A204.1 (cell line): ENCODE measurements at regions not wholly inside any gene's neighbourhood (a gene's known extent, or its start where the extent isn't known, plus 50 kb on each side); places are given as distances from the start of the nearest gene placed in this dataset.
"Not testable (repeated sequence)": the region's sequence is repeated elsewhere in the genome, so short reads cannot be mapped to it uniquely, and the experiment has no call there.

Source experiments
- FAIRE-seq: peaks from 2 replicates; lab custom pipeline; 2012; peaks lifted over from hg19 to GRCh38; lab: Jason Lieb, UNC

DNA sequence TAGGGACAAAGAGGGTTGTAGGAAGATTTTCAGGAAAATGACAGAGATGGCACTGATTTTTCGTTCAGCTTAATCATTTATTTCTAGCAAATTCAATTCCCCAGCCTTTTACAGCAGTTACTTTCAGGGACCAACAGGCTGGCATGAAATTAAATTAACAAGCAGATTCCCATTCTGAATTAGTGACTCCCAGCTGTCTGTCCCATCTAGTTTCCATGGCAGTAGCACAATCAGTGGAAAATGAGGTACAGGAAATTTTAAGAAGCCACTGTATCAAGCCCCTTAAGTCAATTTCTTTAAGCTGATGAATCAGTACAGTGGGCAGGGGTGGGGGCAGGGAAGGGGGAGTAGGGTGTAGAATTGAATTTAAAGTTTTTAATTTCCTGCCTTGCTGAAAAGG lies 121.1 kb upstream of the TEX13C start:
- no peak for FAIRE-seq

DNA sequence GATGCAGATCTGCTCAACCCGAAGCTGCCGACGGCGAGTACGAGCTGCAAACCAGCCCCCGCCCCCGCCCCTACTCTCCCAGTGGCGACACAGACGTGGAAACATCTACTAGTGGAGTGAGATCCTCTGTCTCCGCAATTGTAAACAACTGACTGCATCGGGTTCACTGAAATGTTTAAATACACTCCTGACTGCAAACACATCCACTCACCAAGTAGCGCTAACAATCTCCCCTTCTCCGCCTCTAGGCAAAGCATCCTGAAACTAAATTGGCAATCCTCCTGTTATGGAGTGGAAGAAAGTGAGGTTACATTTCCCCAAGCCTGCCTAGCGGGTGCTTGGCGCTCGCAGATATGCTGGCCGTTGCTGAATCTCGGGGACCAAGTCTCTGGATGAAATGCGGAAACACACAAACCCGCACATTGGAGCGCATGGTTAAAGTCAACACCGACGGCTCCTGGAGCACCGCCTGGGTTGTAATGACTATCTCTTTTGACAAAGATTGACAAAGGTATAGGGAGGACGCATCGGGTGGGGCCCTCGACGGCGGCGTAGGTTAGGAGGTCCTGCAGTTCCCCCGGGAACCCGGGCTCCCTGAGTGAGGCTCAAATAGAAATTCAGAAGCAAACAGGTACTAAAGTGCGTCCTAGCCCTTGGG lies 117.0 kb upstream of the TEX13C start:
- no peak for FAIRE-seq

DNA sequence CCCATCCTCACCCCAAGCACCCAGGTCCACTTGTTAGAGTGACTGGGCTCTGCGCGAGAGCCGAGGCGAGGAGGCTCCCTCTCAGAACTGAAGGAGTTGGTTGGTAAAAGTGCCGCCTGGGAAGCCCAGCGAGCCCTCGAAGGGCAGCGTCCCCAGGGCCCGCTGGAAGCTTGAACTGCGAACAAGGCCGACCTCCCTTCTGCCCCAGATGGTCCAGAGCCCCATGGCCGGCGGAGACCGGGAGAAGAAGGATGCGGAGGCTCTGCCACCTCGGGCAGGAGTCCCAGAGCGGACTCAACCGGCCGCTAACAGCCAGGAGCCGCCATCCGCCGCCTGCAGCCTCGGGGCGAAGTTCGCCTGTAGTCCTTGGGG lies 116.3 kb upstream of the TEX13C start:
- no peak for FAIRE-seq

DNA sequence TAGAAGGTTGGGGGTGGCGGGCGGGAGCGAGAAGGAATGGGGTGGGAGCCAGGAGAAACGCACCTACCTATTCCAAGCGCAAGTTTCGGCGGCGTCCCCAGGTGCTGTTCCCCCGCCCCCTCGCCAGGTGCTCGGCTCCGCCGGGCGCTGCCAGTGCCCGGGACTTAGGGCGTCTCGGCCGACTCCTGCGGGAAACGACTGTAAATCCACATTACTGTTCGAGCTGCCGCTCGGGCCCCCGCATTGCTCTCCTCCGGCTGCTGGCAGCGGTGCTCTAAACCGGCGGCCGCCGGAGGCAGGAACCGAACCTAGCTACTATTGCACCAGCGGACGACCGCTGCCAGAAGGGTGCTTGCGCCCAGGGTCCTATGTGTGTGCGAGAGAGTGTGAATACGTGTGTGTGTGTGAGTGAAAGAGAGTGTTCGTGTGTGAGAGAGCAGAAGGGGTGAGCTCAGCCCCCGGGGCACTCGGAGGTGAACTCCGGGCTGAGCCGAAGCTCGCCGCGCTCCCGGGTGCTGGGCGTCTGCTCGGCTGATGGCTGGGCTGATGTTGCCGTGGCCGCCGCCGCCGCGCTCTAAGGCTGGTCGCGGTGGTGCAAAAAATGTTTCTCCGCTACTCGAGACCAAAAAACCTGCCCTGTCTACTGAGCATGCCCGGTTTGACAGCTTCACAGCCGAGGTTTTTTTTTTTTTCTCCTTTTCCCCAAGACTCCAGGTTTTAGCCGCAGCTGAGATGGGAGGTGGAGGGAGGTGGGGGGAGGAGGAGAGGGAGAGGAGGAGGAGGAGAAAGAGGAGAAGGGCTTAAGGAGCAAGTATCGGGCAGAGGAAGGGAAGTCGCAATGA lies 115.7 kb upstream of the TEX13C start:
- no peak for FAIRE-seq

DNA sequence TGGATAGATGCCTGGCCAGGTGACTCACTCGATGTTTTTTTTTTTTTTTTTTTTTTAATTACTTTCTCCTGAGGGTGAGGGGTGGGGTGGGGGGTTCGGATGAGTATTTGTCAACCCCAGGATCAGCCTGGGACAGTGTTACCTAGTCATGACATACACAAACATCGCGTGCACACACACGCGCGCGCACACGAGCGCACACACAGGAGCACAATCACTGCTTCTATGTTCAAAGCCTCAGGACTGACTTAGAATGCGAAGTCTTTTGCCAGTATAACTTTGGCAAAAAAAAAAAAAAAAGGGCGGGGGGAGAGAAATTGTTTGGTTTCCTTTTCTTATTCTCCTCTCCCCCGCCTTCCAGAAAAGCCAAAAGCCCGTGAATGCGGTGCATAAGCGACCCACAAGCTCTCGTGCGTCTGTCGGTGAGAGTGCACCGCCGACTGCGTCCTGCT lies 115.0 kb upstream of the TEX13C start:
- no peak for FAIRE-seq

DNA sequence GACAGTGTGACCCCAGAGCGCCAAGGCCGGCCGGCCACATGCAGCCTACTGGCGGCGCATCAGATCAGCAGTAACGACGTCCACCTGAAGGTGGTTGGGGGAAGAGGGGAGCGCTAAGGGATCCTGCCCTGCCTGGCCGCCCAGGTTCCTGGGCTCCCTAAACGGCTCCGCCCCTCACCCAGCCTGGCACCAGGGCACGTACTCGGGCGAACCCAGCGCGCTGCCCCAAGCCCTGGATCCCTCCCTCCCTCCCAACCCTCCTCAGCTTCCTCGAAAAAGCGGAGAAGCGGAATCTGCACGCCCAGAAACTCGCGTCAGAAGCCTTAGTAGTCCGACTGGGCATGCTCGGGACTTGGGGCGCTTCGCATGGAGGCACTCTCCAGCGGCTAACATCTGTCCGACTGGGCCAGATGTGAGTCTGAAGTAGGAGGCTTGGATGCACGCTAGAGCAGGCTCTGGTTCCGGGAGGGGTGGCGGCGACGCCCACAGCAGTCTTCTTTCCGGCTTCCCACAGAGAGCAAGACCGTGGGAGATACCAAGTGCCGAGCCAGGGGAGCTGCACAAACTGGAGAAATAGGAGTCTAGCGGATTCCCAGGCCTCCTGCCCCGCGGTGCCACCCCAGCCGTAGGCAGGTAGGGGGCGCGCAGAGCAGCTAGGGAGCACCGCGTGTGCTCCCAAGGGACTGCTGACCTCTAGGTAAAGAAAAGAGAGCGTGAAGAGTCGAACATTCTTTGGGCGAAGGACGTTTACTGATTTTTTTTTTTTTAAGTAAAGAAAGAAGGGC lies 114.3 kb upstream of the TEX13C start:
- no peak for FAIRE-seq

DNA sequence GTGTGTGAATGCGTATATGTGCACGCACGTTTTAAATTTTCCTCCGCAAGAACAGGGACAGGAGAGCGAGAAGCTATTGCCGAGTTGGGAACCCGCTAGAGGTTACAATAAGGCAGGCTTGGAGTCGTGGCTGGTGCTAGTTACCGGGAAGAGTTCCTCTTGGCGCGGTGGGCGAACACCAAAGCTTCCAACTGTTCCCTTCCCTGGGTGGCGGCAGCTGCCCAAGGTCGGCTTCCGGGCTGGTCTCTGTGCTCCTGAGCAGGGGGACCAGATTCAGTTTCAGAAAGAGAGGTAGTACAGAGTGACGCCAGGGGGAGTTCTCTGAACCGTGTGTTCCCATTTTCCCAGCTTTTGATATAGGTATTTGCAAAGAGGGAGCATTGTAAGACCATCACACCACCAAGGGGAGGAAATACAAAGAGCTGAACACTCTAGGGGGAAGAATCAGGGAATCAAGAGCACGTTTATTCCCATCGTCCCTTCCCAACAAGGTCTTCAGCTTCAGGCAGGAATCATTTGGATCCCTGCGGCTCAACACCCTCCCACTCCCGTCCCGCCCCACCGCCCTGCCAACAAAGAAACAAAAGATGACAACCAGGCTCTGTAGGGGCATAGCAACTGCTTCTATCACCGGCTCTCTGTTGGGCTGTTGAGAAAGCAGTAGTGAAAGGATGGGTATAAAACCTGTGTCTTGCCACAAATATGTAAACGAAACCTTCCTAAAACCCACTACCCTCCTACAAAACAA lies 113.6 kb upstream of the TEX13C start:
- FAIRE-seq = no peak

DNA sequence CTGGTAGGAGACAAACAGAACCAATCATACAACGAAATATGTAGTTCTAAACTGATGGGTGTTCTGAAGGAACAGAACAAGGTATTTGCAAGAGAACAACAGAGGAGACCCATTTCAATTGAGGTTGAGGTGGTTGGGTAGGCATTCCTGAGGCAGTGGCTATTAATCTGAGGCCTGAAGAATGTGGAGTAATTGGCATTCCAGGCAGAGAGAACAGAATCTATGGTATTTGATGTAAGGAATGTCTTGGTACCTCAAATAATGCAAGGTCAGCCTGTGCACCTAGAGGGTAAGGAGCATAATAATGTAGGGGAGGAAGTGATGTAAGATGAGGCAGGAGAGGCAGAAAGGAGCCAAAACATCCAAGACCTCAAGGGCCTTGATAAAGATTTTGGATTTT lies 109.5 kb upstream of the TEX13C start:
- FAIRE-seq = no peak

DNA sequence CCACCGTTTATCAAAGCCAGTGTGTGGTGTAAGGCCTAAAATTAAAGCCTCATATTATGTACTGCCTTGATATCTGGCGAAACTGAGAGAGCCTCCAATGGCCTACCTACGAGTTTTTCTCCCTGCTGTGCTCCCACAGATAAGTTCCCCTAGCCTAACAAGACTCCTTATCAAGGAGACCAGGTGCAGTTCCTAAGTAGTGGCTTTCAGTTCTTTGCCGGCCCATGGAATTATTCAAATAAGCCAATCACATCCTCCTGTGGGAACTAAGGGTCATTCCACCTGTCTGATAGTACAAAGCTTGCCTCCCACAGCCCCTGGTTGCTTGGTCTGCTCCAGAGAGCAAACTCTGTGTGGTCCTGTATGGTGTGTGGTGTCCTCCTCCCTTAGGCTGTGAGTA lies 99.8 kb upstream of the TEX13C start:
- no peak for FAIRE-seq

DNA sequence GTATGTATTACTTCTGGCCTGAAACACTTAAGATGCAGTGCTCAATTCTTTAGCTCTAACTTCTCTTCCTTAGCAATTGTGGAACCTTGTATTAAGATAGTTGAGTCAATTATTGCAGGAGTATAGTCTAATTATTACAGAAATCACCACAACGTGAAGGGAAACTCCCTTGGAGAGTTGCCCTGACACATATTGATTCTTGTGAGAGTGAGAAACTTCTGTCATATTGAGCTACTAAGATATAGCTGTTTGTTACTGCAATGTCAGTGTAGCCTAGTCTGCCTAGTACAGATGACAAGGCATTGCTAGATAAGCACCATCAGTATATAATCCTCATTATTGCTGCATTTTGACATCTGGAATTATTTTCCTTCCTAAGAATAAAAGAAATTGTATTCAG lies 82.7 kb upstream of the TEX13C start:
- no peak for FAIRE-seq

DNA sequence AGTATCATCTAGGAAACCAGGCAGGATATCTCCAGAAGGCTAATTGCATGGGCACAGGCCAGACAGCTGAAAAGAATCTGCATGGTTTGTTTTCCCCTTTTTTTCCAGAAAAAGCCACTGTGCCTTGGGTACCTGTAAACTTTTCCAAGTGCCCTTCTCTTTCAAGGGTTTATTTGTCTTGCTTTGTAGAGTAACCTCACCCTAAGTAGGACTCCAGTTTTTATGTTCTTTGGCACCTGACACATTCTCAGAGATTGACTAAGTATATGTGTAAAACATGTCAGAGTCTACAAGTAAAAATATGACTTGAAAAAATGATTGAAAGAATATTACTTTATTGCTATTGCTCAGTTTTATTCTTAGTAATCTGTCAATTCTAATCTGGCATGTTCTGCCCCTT lies 70.7 kb upstream of the TEX13C start:
- no peak for FAIRE-seq

DNA sequence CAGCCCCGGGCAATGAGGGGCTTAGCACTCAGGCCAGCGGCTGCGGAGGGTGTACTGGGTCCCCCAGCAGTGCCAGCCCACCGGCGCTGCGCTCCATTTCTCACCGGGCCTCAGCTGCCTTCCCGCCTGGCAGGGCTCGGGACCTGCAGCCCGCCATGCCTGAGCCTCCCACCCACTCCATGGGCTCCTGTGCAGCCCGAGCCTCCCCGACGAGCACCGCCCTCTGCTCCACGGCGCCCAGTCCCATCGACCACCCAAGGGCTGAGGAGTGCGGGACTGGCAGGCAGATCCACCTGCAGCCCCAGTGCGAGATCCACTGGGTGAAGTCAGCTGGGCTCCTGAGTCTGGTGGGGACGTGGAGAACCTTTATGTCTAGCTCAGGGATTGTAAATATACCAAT lies 63.9 kb upstream of the TEX13C start:
- not testable (repeated sequence) for FAIRE-seq

DNA sequence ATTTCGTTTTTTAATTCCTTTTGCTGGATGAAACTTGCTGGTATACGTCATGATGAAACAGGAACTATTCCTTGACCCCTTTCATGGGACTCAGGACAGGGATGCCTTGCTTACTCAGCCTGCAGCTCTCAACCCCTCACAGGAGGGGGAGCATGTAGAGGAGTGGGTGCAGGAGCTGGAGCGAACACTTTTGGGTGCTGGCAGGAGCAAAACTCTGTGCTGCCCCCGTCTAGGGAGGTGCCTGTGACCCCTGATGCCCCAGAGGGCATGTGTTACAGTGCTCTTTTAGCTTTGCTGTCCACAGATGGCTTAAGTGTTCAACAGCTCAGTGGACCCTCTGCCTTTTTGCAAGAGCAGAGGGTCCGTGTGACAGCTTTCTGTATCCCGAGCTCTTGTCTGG lies 56.8 kb upstream of the TEX13C start:
- no peak for FAIRE-seq

DNA sequence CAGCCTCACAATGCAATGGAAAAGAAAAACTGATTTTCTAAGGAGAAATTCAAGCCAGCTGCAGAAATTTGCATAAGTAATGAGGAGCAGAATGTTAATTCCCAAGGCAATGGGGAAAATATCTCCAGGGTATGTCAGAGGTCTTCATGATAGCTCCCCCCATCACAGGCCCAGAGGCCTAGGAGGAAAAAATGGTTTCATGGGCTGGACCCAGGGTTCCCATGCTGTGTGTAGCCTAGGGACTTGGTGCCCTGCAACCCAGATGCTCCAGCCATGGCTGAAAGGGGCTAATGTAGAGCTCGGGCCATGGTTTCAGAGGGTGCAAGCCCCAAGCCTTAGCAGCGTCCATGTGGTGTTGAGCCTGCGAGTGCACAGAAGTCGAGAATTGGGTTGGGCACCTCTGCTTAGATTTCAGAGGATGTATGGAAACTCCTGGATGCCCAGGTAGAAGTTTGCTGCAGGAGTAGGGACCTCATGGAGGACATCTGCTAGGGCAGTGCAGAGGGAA lies 53.5 kb upstream of the TEX13C start:
- FAIRE-seq = no peak
